Muscle of leg (tissue), 3 donors: ENCODE measurements at regions not wholly inside any gene's neighbourhood (a gene's known extent, or its start where the extent isn't known, plus 50 kb on each side); places are given as distances from the start of the nearest gene placed in this dataset.

Experiments used
- DNase-seq: peaks from one replicate; pipeline ENCODE4 v3.0.0; 2013
- H3K27ac ChIP-seq: one replicate; pipeline ENCODE4 v1.5.1; 2013; ENCODE audit warnings: mild to moderate bottlenecking, low read length, control low read depth
- H3K27me3 ChIP-seq: one replicate; pipeline ENCODE4 v1.6.1; 2013; ENCODE audit warnings: low read length; ENCODE audit not compliant: control insufficient read depth, insufficient read depth
- H3K36me3 ChIP-seq: one replicate; pipeline ENCODE4 v1.6.1; 2013; ENCODE audit warnings: low read length; ENCODE audit not compliant: control insufficient read depth, insufficient read depth
- H3K4me1 ChIP-seq: one replicate; pipeline ENCODE4 v1.6.1; 2013; ENCODE audit warnings: low read length; ENCODE audit not compliant: control insufficient read depth, insufficient read depth
- H3K4me3 ChIP-seq: one replicate; pipeline ENCODE4 v1.5.1; 2013; ENCODE audit warnings: low read length, control low read depth
- H3K9me3 ChIP-seq: replicated peaks from 2 replicates; pipeline ENCODE4 v1.6.1; 2013; ENCODE audit warnings: low read depth, low read length; ENCODE audit not compliant: control insufficient read depth
- WGBS: methylation state at CpG from one replicate; pipeline ENCODE4 v1.1.5; 2013; ENCODE audit warnings: missing lambda C conversion rate; ENCODE audit not compliant: insufficient coverage; 5-methylcytosine and 5-hydroxymethylcytosine counted together

DNA sequence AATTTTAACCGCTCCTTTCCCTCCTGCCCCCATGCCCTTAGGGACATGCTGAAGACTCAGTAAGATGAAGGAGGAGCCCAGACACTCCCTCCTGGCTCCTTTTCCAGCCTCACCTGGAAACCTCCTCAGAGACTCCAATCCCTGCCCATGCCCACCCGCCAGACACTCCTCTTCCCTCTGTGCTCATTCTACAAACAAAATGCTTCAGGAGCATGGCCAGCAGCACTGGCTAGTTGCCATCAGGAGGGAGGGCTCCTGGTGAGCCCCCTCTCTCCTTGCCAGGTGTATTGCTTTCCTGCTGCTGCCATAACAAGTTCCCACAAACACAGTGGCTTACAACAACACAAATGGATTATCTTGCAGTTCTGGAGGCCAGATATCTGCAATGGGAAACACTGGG lies 126.1 kb downstream of the PSMG1 start:
- H3K36me3 ChIP-seq: no peaks in the 10 kb centered on the region
- H3K4me1 ChIP-seq: peaks cover 5% of the 10 kb centered on the region
- no peak overlapping the region for H3K27ac ChIP-seq
- no peaks in the 10 kb centered on the region for H3K27me3 ChIP-seq
- DNase-seq: no peak
- H3K9me3 ChIP-seq: no peaks in the 10 kb centered on the region
- WGBS: 43% methylated on average over 1 of the region's 2 CpGs
- no peak overlapping the region for H3K4me3 ChIP-seq

DNA sequence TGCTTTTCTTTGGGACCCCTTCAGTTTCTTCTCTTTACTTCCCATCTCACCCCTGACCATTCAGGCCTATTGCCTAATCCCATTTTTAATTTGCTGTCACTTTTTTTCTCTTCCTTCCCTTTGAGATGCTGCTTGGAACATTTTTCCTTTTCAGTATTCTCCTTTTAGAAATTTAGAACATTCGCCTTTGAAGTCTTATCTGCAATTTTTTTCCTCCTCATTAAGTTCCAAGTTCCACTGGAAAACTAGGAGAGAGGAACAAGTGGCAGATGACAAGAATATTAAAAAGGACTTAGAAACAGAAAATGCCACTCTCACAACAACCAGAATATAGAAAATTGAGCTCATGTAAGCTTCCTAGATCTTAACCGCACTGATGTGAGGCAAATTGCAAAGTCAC lies 126.6 kb downstream of the PSMG1 start:
- Histone ChIP-seq H3K9me3 (no peaks in the 10 kb centered on the region), H3K4me1 (peaks cover 6% of the 10 kb centered on the region), H3K27ac (no peak overlapping the region), H3K27me3 (no peaks in the 10 kb centered on the region), H3K4me3 (no peak overlapping the region), H3K36me3 (no peaks in the 10 kb centered on the region)
- no peak for DNase-seq
- WGBS: no CpG with 5 or more reads among the region's 2 CpGs

DNA sequence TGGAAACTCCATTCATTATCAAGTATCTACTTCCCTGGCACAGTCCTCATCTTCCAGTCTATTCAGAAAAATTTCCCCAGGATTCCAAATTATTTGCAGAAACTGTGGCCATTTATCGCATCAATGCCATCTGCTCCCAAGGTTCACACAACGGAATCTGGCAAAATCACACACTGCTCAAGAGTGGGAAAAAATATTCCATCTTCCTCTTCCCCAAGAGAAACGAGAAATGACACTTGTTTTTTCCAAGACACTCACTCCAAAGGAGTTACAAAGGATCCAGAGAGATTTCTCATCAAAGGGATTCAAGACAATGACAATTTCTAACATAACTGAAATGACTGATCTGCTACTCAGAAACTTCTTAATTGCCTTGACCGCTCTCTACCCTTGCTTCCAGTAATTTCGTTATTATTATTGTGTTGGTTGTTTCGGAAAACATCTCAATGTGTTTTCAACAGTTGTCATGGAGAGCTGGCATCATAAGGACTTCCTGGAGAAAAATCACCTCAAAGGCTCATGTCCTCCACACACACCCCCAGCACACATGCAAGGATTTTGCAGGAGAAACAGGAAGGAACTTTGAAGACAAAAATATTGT lies 128.0 kb downstream of the PSMG1 start:
- 100% methylated on average over 2 of the region's 6 CpGs for WGBS
- Histone ChIP-seq H3K4me1 (peaks cover 19% of the 10 kb centered on the region), H3K9me3 (no peaks in the 10 kb centered on the region), H3K27ac (peak overlapping the region; percentile 50), H3K27me3 (no peaks in the 10 kb centered on the region), H3K36me3 (no peaks in the 10 kb centered on the region), H3K4me3 (no peak overlapping the region)
- DNase-seq: peak; percentile 80

- DNase-seq: no peak
- no peak overlapping the region for H3K27ac ChIP-seq
- no peaks in the 10 kb centered on the region for H3K36me3 ChIP-seq
- whole genome bisulfite sequencing: 87% methylated on average over 4 of the region's 4 CpGs
- no peaks in the 10 kb centered on the region for H3K27me3 ChIP-seq
- H3K4me1 ChIP-seq: peaks cover 19% of the 10 kb centered on the region
- H3K9me3 ChIP-seq: no peaks in the 10 kb centered on the region
- H3K4me3 ChIP-seq: no peak overlapping the region
Observed at GRCh38 chr21:39054066-39054465, 129.2 kb downstream of the PSMG1 start.

- no peaks in the 10 kb centered on the region for H3K27me3 ChIP-seq
- 69% methylated on average over 11 of the region's 11 CpGs for WGBS
- H3K9me3 ChIP-seq: no peaks in the 10 kb centered on the region
- peaks cover 19% of the 10 kb centered on the region for H3K4me1 ChIP-seq
- DNase-seq: no peak
- H3K4me3 ChIP-seq: no peak overlapping the region
- H3K27ac ChIP-seq: no peak overlapping the region
- no peaks in the 10 kb centered on the region for H3K36me3 ChIP-seq
Observed at GRCh38 chr21:39053126-39053525, 130.1 kb downstream of the PSMG1 start.

GRCh38 chr21:39052718-39053117 lies 130.5 kb downstream of the PSMG1 start:
- Histone ChIP-seq H3K4me3 (no peak overlapping the region), H3K9me3 (no peaks in the 10 kb centered on the region), H3K4me1 (peaks cover 19% of the 10 kb centered on the region), H3K27ac (no peak overlapping the region), H3K36me3 (no peaks in the 10 kb centered on the region), H3K27me3 (no peaks in the 10 kb centered on the region)
- WGBS: 72% methylated on average over 5 of the region's 7 CpGs
- no peak for DNase-seq

GRCh38 chr21:39051588-39051949 lies 131.7 kb downstream of the PSMG1 start:
- H3K4me1 ChIP-seq: peaks cover 22% of the 10 kb centered on the region
- WGBS: no CpG with 5 or more reads among the region's 3 CpGs
- no peaks in the 10 kb centered on the region for H3K27me3 ChIP-seq
- no peaks in the 10 kb centered on the region for H3K9me3 ChIP-seq
- H3K36me3 ChIP-seq: no peaks in the 10 kb centered on the region
- DNase-seq: peak; percentile 36
- no peak overlapping the region for H3K4me3 ChIP-seq
- H3K27ac ChIP-seq: no peak overlapping the region

DNA sequence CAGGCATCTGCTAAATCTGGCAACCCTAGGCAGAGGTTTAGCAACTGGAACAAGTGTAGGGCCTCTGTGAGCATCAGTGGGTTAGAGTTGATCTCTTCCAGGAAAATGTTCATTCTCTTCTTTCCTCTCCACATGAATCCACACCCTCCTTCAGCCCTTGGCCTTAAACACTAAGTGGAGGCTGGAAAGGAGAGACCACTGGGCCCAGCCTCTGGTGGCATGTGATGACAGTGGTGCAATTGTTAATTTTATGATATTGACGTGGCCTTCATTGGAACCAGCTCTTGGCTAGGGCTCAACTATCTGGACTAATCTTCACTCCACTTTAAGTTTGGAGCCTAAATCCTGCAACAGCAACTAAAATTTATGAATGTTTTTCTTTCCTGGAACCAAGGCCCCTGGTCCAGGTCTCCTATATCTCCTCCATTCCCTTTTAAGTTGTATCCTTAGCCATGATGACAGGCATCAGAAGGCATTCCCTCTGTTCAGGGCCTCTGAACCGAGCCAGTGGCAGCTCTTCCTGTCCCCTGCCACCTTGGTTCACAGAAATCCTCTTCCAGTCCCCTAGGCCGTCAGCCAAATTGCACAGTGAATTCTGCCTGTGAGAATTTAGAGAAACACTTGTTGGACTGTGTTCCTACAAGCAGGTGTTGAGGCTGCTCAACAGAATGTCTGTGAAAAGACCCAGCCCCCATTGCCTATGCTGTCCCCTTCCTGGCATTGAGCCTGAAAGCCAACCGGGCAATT lies 132.2 kb downstream of the PSMG1 start:
- H3K27me3 ChIP-seq: no peaks in the 10 kb centered on the region
- WGBS: 23% methylated on average over 2 of the region's 4 CpGs
- H3K27ac ChIP-seq: peak overlapping the region; percentile 22
- H3K36me3 ChIP-seq: no peaks in the 10 kb centered on the region
- H3K9me3 ChIP-seq: no peaks in the 10 kb centered on the region
- peaks cover 23% of the 10 kb centered on the region for H3K4me1 ChIP-seq
- DNase-seq: peak; percentile 71
- H3K4me3 ChIP-seq: no peak overlapping the region

GRCh38 chr21:39048574-39048973 lies 134.7 kb downstream of the PSMG1 start:
- peaks cover 18% of the 10 kb centered on the region for H3K4me1 ChIP-seq
- no peak for DNase-seq
- no peaks in the 10 kb centered on the region for H3K36me3 ChIP-seq
- no peak overlapping the region for H3K4me3 ChIP-seq
- no peaks in the 10 kb centered on the region for H3K9me3 ChIP-seq
- H3K27me3 ChIP-seq: no peaks in the 10 kb centered on the region
- H3K27ac ChIP-seq: no peak overlapping the region
- WGBS: 74% methylated on average over 3 of the region's 4 CpGs

DNA sequence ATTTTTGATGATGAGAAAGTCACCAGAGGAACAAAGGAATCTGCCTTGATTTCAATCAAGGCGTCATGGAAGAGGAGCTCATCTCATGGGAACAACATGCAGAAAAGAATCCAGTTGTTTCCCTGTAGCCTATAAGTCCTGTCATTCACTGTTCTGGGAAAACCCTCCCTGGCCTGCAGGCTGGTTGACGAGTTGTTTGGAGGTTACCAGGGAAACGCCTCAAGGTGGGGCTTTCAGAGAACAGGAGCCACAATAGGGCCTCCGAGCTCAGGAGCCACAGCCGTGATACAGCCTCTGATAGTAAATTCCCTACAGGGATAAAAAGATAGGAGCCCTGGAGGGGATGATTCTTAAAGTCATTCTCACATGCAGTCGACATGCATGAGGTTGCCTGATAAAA lies 135.2 kb downstream of the PSMG1 start:
- Histone ChIP-seq H3K27ac (peak overlapping the region; percentile 25), H3K4me3 (no peak overlapping the region), H3K27me3 (no peaks in the 10 kb centered on the region), H3K4me1 (peaks cover 18% of the 10 kb centered on the region), H3K9me3 (no peaks in the 10 kb centered on the region), H3K36me3 (no peaks in the 10 kb centered on the region)
- DNase-seq: peak; percentile 80
- WGBS: 54% methylated on average over 2 of the region's 6 CpGs
